K562 (cell line): ENCODE measurements at regions not wholly inside any gene's neighbourhood (a gene's known extent, or its start where the extent isn't known, plus 50 kb on each side); places are given as distances from the start of the nearest gene placed in this dataset.

ENCODE experiments used
- MCM2 ChIP-seq: fragments of 450-650 bp; IDR thresholded peaks from 2 replicates; pipeline ENCODE4 v1.6.1; 2017; ENCODE audit warnings: low read depth, mild to moderate bottlenecking
- MXI1 ChIP-seq: IDR thresholded peaks from 2 replicates; pipeline ENCODE4 v1.6.1; 2011; ENCODE audit warnings: low read depth, mild to moderate bottlenecking, improper control_type of control experiment, low read length
- NCOA6 ChIP-seq: fragments of 450-650 bp; IDR thresholded peaks from 2 replicates; pipeline ENCODE4 v1.6.1; 2017; ENCODE audit warnings: mild to moderate bottlenecking
- NR3C1 ChIP-seq: sonication (generic); formaldehyde crosslinking; IDR thresholded peaks from 2 replicates; pipeline ENCODE4 v1.8.1; 2022; ENCODE audit warnings: missing genetic modification reagents
- RAD21 ChIP-seq, 2 experiments: fragments of 250-450 bp in 1 of 2; fragments of 450-650 bp in 1 of 2; sonication (Bioruptor Pico) in 1 of 2; formaldehyde crosslinking in 1 of 2; IDR thresholded peaks in 1 of 2; conservative IDR thresholded peaks in 1 of 2; 2 replicates each; pipeline versions ENCODE4 v1.4.0 to v1.8.0; 2020 to 2022; ENCODE audit warnings: mild to moderate bottlenecking in 2 of 2, moderate library complexity in 1 of 2
- SPI1 ChIP-seq: IDR thresholded peaks from 2 replicates; pipeline ENCODE4 v1.6.1; 2011; ENCODE audit warnings: low read depth, low read length, control low read depth, borderline replicate concordance
- ZNF584 ChIP-seq: fragments of 200-800 bp; sonication (Bioruptor generic); IDR thresholded peaks from 2 replicates; pipeline ENCODE4 v1.6.1; 2016; ENCODE audit warnings: low read depth, mild to moderate bottlenecking, missing genetic modification characterization, missing compliant biosample characterization
- TF ChIP-seq, protein P1 (sequence below), 3 experiments: IDR thresholded peaks in 2 of 3; conservative IDR thresholded peaks in 1 of 3; 2 replicates each; pipeline ENCODE4 v1.5.1; 2011 to 2012; ENCODE audit warnings: low read length in 3 of 3, mild to moderate bottlenecking in 3 of 3, control low read depth in 2 of 3, improper control_type of control experiment in 1 of 3, inconsistent platforms in 1 of 3, low read depth in 1 of 3, mixed read lengths in 1 of 3, moderate library complexity in 1 of 3; ENCODE audit not compliant: insufficient read depth in 2 of 3
- TF ChIP-seq, protein P2 (sequence below), 2 experiments: fragments of 450-650 bp; formaldehyde crosslinking in 1 of 2; IDR thresholded peaks; 2 replicates each; pipeline versions ENCODE4 v1.4.0 to v1.6.1; 2014 to 2020; ENCODE audit warnings: mild to moderate bottlenecking in 2 of 2, borderline replicate concordance in 1 of 2, low read depth in 1 of 2
- TF ChIP-seq, protein P3 (sequence below), 2 experiments: IDR thresholded peaks; 2 replicates each; pipeline ENCODE4 v1.6.1; 2011; ENCODE audit warnings: borderline replicate concordance in 1 of 2, control low read depth in 1 of 2, low read depth in 1 of 2, low read length in 1 of 2, mild to moderate bottlenecking in 1 of 2, mixed read lengths in 1 of 2, moderate library complexity in 1 of 2; ENCODE audit not compliant: insufficient read depth in 1 of 2, insufficient read length in 1 of 2, poor library complexity in 1 of 2, severe bottlenecking in 1 of 2; ENCODE audit errors: extremely low read depth in 1 of 2

DNA sequence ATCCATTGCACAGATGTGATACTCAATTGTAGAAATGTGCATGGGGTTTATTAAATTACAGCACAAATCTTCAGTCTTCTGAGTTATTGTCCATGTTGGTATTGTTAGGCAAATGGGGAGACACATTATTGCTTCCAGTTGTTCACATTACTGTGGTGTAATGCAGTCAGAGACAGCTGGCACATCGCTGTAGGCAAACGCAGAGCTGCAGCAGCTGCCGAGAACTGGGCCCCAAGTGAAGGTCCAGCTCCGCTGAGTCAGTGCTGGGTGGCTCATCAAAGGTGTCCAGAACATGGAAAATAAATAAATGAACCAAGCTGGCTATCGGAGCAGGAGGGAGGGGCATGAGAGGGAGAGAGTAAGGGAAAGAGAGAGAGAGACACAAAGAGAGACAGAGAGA, 299.1 kb upstream of the OBI1 start:
- TF ChIP-seq, protein P1, sequence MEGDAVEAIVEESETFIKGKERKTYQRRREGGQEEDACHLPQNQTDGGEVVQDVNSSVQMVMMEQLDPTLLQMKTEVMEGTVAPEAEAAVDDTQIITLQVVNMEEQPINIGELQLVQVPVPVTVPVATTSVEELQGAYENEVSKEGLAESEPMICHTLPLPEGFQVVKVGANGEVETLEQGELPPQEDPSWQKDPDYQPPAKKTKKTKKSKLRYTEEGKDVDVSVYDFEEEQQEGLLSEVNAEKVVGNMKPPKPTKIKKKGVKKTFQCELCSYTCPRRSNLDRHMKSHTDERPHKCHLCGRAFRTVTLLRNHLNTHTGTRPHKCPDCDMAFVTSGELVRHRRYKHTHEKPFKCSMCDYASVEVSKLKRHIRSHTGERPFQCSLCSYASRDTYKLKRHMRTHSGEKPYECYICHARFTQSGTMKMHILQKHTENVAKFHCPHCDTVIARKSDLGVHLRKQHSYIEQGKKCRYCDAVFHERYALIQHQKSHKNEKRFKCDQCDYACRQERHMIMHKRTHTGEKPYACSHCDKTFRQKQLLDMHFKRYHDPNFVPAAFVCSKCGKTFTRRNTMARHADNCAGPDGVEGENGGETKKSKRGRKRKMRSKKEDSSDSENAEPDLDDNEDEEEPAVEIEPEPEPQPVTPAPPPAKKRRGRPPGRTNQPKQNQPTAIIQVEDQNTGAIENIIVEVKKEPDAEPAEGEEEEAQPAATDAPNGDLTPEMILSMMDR (IDR thresholded peaks at IDR 0.05 in 2 of 3, conservative IDR thresholded peaks at IDR 0.05 in 1 of 3; ENCODE audit: insufficient read depth in 2 of 3, low read depth in 1 of 3, low read length in 3 of 3) = no peak
- TF ChIP-seq, protein P2, sequence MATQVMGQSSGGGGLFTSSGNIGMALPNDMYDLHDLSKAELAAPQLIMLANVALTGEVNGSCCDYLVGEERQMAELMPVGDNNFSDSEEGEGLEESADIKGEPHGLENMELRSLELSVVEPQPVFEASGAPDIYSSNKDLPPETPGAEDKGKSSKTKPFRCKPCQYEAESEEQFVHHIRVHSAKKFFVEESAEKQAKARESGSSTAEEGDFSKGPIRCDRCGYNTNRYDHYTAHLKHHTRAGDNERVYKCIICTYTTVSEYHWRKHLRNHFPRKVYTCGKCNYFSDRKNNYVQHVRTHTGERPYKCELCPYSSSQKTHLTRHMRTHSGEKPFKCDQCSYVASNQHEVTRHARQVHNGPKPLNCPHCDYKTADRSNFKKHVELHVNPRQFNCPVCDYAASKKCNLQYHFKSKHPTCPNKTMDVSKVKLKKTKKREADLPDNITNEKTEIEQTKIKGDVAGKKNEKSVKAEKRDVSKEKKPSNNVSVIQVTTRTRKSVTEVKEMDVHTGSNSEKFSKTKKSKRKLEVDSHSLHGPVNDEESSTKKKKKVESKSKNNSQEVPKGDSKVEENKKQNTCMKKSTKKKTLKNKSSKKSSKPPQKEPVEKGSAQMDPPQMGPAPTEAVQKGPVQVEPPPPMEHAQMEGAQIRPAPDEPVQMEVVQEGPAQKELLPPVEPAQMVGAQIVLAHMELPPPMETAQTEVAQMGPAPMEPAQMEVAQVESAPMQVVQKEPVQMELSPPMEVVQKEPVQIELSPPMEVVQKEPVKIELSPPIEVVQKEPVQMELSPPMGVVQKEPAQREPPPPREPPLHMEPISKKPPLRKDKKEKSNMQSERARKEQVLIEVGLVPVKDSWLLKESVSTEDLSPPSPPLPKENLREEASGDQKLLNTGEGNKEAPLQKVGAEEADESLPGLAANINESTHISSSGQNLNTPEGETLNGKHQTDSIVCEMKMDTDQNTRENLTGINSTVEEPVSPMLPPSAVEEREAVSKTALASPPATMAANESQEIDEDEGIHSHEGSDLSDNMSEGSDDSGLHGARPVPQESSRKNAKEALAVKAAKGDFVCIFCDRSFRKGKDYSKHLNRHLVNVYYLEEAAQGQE (IDR thresholded peaks at IDR 0.05; ENCODE audit: borderline replicate concordance) = no peak
- TF ChIP-seq, protein P2 (CRISPR knock-in tag; IDR thresholded peaks at IDR 0.05; ENCODE audit: low read depth) = no peak
- TF ChIP-seq NCOA6 = no peak
- TF ChIP-seq MCM2 = no peak
- no peak for TF ChIP-seq SPI1
- TF ChIP-seq ZNF584 (CRISPR knock-in tag) = no peak
- no peak for TF ChIP-seq NR3C1 (CRISPR knock-in tag)
- TF ChIP-seq, protein P3, sequence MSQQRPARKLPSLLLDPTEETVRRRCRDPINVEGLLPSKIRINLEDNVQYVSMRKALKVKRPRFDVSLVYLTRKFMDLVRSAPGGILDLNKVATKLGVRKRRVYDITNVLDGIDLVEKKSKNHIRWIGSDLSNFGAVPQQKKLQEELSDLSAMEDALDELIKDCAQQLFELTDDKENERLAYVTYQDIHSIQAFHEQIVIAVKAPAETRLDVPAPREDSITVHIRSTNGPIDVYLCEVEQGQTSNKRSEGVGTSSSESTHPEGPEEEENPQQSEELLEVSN (IDR thresholded peaks at IDR 0.05; ENCODE audit: borderline replicate concordance in 1 of 2, extremely low read depth in 1 of 2, insufficient read depth in 1 of 2, insufficient read length in 1 of 2, low read depth in 1 of 2, low read length in 1 of 2, poor library complexity in 1 of 2, severe bottlenecking in 1 of 2) = no peak
- TF ChIP-seq RAD21 (CRISPR knock-in tag; conservative IDR thresholded peaks at IDR 0.05 in 1 of 2, IDR thresholded peaks at IDR 0.05 in 1 of 2) = no peak
- TF ChIP-seq MXI1 = no peak
